PC-9 (cell line): ENCODE measurements at regions not wholly inside any gene's neighbourhood (a gene's known extent, or its start where the extent isn't known, plus 50 kb on each side); places are given as distances from the start of the nearest gene placed in this dataset.

Source experiments
- EZH2 ChIP-seq: fragments of 200-600 bp; sonication (generic); IDR thresholded peaks from 2 replicates; pipeline ENCODE4 v1.8.0; 2017; ENCODE audit warnings: antibody characterized with exemption, low read depth
- TF ChIP-seq, protein P1 (sequence below): fragments of 200-600 bp; sonication (generic); conservative IDR thresholded peaks from 2 replicates; pipeline ENCODE4 v1.6.1; 2017; ENCODE audit warnings: mixed run types, antibody characterized with exemption, mild to moderate bottlenecking, moderate library complexity

DNA sequence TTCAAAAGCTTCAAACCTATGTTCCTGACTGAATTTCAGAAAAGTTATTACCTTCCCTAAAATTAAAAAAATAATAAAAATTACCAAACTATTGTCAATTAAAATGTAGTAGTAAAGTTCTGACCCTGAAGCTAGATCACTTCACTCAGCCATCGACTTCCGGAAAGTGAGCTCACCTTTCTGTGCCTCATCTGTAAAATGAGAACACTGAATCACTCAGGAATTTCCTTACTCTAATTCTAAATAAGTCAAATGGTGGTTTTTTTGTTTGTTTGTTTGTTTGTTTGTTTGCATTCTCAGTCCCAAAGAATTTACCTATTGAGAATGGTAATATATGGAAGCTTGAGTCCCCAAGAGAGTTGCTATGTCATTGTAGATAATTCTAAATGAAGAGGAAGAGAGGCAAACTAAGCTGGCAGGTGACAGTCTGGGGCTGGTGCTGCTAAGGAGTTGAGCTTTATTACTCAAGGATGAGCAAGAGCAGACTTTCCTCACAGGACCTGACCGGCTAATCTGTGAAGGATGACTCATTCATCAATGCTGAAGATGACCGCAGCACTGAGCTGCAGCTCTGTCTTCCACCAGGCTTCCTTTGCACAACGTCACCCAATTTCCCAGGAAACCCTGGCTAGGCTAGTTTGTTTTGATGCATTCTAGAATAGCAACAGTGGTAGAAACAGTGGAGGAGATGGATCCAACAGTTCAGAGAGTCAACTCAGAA lies 248.8 kb downstream of the RAB38 start:
- TF ChIP-seq, protein P1, sequence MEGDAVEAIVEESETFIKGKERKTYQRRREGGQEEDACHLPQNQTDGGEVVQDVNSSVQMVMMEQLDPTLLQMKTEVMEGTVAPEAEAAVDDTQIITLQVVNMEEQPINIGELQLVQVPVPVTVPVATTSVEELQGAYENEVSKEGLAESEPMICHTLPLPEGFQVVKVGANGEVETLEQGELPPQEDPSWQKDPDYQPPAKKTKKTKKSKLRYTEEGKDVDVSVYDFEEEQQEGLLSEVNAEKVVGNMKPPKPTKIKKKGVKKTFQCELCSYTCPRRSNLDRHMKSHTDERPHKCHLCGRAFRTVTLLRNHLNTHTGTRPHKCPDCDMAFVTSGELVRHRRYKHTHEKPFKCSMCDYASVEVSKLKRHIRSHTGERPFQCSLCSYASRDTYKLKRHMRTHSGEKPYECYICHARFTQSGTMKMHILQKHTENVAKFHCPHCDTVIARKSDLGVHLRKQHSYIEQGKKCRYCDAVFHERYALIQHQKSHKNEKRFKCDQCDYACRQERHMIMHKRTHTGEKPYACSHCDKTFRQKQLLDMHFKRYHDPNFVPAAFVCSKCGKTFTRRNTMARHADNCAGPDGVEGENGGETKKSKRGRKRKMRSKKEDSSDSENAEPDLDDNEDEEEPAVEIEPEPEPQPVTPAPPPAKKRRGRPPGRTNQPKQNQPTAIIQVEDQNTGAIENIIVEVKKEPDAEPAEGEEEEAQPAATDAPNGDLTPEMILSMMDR, result no peak
- TF ChIP-seq EZH2, result no peak
